C4-2B (cell line): ENCODE measurements at regions not wholly inside any gene's neighbourhood (a gene's known extent, or its start where the extent isn't known, plus 50 kb on each side); places are given as distances from the start of the nearest gene placed in this dataset.

ENCODE experiments used
- CTCF ChIP-seq: fragments of 450-650 bp; conservative IDR thresholded peaks from 2 replicates; pipeline ENCODE4 v1.5.1; 2017; ENCODE audit warnings: mild to moderate bottlenecking
- ZFX ChIP-seq: fragments of 450-650 bp; IDR thresholded peaks from 2 replicates; pipeline ENCODE4 v1.6.1; 2017

GRCh38 chr14:104394409-104394851, 185.1 kb upstream of the C14orf180 start:
- TF ChIP-seq CTCF, result no peak
- TF ChIP-seq ZFX, result no peak
